ENCODE measurements at regions not wholly inside any gene's neighbourhood (a gene's known extent, or its start where the extent isn't known, plus 50 kb on each side); places are given as distances from the start of the nearest gene placed in this dataset.

- no peak for TF ChIP-seq ELF4 (CRISPR knock-in tag; IDR thresholded peaks at IDR 0.05; ENCODE audit: borderline replicate concordance)
Measured at GRCh38 chr6:94487371-94487770, 1068.0 kb upstream of the EPHA7 start (continued).

GRCh38 chr6:94478133-94479005 lies 1059.0 kb upstream of the EPHA7 start:
- H4K20me1 ChIP-seq (ENCODE audit: insufficient read depth, low read length) = no peaks in the 10 kb centered on the region
- ChIA-PET POLR2A (no interaction called here), CTCF (ENCODE audit: low intra/inter-chr PET ratio, low total read pairs) (no interaction called here)
- intact Hi-C loops (cut with micrococcal nuclease; ENCODE audit: unreplicated experiment) (no loop called here), in situ Hi-C loops (cut with HindIII; ENCODE audit: extremely low pct_ligation_motif_present, low pct_unique_long_range_greater_than_20kb) (no loop called here)
- no peak overlapping the region for H3K9ac ChIP-seq (ENCODE audit: insufficient read depth, low read depth, low read length)
- H2AFZ ChIP-seq (ENCODE audit: low read length) = no peak overlapping the region
- WGBS (ENCODE audit: low lambda C conversion rate) = 0% methylated on average over 3 of the region's 3 CpGs
- BruUV-seq (replicated peaks) = no TSS peak
- H3K79me2 ChIP-seq (ENCODE audit: insufficient read depth, low read length) = no peaks in the 10 kb centered on the region
- H3K27ac ChIP-seq (ENCODE audit: extremely low read length, insufficient read depth, low read length) = no peak overlapping the region
- H3K4me2 ChIP-seq (ENCODE audit: low read depth, low read length) = no peak overlapping the region
- no peak overlapping the region for H3K4me3 ChIP-seq (replicated peaks in 1 of 3; ENCODE audit: insufficient read depth in 1 of 3, low read depth in 2 of 3, low read length in 3 of 3)
- H3K36me3 ChIP-seq (replicated peaks in 1 of 2; ENCODE audit: control insufficient read depth in 1 of 2, insufficient read depth in 2 of 2, low read length in 2 of 2) = no peaks in the 10 kb centered on the region
- H3K4me1 ChIP-seq (ENCODE audit: insufficient read depth, low read length) = no peaks in the 10 kb centered on the region
- no peaks in the 10 kb centered on the region for H3K9me3 ChIP-seq (ENCODE audit: low read length)
- ATAC-seq = no peak
- no peak for FAIRE-seq
- no peak for DNase-seq (ENCODE audit: low spot score)
- H3K27me3 ChIP-seq (ENCODE audit: control insufficient read depth in 1 of 2, insufficient read depth in 2 of 2, low read length in 2 of 2) = no peaks in the 10 kb centered on the region
- TF ChIP-seq UBTF (CRISPR knock-in tag; IDR thresholded peaks at IDR 0.05) (no peak), ZKSCAN8 (CRISPR knock-in tag; IDR thresholded peaks at IDR 0.05; ENCODE audit: borderline replicate concordance) (no peak), ZNF724P (CRISPR knock-in tag; IDR thresholded peaks at IDR 0.05; ENCODE audit: borderline replicate concordance) (no peak), ARID5B (CRISPR knock-in tag; IDR thresholded peaks at IDR 0.05) (no peak), ZNF691 (CRISPR knock-in tag; IDR thresholded peaks at IDR 0.05; ENCODE audit: borderline replicate concordance, low read depth) (no peak), RBM22 (optimal IDR thresholded peaks at IDR 0.05; ENCODE audit: low read length) (no peak), PTBP1 (IDR thresholded peaks at IDR 0.05; ENCODE audit: low read depth, low read length, poor library complexity, severe bottlenecking) (no peak), GZF1 (CRISPR knock-in tag; IDR thresholded peaks at IDR 0.05) (no peak), ZMAT3 (CRISPR knock-in tag; conservative IDR thresholded peaks at IDR 0.05) (no peak), MYPOP (CRISPR knock-in tag; IDR thresholded peaks at IDR 0.05) (no peak), ZNF557 (CRISPR knock-in tag; IDR thresholded peaks at IDR 0.05) (no peak), LBX2 (CRISPR knock-in tag; IDR thresholded peaks at IDR 0.05; ENCODE audit: borderline replicate concordance) (no peak)

All from HepG2 (cell line).